ENCODE measurements at regions not wholly inside any gene's neighbourhood (a gene's known extent, or its start where the extent isn't known, plus 50 kb on each side); places are given as distances from the start of the nearest gene placed in this dataset.

DNA sequence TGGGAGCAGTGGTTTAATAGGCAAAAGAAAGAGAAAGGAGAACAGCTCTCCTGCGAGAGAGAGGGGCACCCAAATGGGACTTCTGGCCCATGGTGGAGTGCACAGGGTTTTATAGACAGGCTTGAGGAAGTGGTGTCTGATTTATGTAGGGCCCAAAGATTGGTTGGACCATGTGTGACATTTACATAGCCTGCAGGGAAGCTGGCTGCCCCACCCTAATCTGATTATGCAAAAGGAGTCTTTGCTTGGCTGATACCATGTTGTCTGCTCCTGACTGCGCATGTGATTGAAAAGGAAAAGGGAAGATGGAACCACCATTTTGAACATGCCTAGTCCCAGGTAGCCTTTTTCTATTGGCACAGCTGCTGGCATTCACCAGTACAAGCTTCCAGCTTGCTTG, 100.0 kb upstream of the DIPK2B start:
- H3K27me3 ChIP-seq (ENCODE audit: insufficient read depth, poor library complexity, severe bottlenecking) = no peaks in the 10 kb centered on the region
- no peak overlapping the region for H3K27ac ChIP-seq (replicated peaks)
- no peak overlapping the region for H3K4me3 ChIP-seq (replicated peaks; ENCODE audit: insufficient read depth, low read length)
- TF ChIP-seq SPI1 (IDR thresholded peaks at IDR 0.05; ENCODE audit: borderline replicate concordance, low read depth) (no peak), GABPA (IDR thresholded peaks at IDR 0.05; ENCODE audit: low read depth) (no peak), POLR2AphosphoS5 (IDR thresholded peaks at IDR 0.05; ENCODE audit: low read depth) (no peak)
- TF ChIP-seq, protein P1, sequence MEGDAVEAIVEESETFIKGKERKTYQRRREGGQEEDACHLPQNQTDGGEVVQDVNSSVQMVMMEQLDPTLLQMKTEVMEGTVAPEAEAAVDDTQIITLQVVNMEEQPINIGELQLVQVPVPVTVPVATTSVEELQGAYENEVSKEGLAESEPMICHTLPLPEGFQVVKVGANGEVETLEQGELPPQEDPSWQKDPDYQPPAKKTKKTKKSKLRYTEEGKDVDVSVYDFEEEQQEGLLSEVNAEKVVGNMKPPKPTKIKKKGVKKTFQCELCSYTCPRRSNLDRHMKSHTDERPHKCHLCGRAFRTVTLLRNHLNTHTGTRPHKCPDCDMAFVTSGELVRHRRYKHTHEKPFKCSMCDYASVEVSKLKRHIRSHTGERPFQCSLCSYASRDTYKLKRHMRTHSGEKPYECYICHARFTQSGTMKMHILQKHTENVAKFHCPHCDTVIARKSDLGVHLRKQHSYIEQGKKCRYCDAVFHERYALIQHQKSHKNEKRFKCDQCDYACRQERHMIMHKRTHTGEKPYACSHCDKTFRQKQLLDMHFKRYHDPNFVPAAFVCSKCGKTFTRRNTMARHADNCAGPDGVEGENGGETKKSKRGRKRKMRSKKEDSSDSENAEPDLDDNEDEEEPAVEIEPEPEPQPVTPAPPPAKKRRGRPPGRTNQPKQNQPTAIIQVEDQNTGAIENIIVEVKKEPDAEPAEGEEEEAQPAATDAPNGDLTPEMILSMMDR (IDR thresholded peaks at IDR 0.05; ENCODE audit: insufficient read depth, low read length) = no peak
- no peak for DNase-seq (ENCODE audit: low read depth in 1 of 2, low spot score in 1 of 2)

DNA sequence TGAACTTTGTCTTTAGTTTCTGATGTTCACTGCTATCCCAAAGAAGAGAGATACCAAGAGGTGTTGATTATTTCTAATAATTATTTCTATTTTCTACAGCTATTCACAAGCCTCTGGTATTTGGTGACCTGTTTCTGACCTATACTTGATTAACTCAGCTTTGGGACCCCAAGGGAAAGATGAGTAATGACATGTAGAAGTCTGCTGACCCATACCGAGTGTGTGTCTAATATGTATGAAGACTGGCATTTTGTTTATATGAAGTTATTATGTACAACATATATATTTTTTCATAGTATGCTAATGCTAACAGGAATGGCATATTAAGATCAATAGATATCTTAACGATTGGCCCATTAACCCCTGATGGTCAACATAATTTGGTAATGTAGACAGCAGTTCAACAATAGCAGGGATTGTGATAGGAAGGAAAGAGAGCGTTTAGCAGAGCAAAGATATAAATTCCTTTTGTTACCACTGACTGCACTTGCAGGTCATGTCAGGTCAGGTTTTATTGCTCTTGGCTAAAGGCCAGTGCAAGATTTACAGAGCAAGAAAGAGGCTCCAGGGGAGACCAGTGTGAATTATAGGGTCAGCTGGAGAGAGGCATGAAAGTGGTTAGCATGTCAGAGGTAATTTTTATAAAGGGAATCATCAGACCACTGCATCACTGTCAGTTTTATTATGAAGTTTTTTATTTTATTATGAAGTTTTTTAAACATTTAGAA, 94.7 kb upstream of the DIPK2B start:
- DNase-seq (ENCODE audit: low read depth in 1 of 2, low spot score in 1 of 2) = no peak
- no peak overlapping the region for H3K4me3 ChIP-seq (replicated peaks; ENCODE audit: insufficient read depth, low read length)
- TF ChIP-seq GABPA (IDR thresholded peaks at IDR 0.05; ENCODE audit: low read depth) (no peak), POLR2AphosphoS5 (IDR thresholded peaks at IDR 0.05; ENCODE audit: low read depth) (no peak), SPI1 (IDR thresholded peaks at IDR 0.05; ENCODE audit: borderline replicate concordance, low read depth) (no peak)
- TF ChIP-seq, protein P1 (IDR thresholded peaks at IDR 0.05; ENCODE audit: insufficient read depth, low read length) = no peak
- TF ChIP-seq, protein P2, sequence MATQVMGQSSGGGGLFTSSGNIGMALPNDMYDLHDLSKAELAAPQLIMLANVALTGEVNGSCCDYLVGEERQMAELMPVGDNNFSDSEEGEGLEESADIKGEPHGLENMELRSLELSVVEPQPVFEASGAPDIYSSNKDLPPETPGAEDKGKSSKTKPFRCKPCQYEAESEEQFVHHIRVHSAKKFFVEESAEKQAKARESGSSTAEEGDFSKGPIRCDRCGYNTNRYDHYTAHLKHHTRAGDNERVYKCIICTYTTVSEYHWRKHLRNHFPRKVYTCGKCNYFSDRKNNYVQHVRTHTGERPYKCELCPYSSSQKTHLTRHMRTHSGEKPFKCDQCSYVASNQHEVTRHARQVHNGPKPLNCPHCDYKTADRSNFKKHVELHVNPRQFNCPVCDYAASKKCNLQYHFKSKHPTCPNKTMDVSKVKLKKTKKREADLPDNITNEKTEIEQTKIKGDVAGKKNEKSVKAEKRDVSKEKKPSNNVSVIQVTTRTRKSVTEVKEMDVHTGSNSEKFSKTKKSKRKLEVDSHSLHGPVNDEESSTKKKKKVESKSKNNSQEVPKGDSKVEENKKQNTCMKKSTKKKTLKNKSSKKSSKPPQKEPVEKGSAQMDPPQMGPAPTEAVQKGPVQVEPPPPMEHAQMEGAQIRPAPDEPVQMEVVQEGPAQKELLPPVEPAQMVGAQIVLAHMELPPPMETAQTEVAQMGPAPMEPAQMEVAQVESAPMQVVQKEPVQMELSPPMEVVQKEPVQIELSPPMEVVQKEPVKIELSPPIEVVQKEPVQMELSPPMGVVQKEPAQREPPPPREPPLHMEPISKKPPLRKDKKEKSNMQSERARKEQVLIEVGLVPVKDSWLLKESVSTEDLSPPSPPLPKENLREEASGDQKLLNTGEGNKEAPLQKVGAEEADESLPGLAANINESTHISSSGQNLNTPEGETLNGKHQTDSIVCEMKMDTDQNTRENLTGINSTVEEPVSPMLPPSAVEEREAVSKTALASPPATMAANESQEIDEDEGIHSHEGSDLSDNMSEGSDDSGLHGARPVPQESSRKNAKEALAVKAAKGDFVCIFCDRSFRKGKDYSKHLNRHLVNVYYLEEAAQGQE (IDR thresholded peaks at IDR 0.05; ENCODE audit: insufficient replicate concordance, low read depth) = no peak
- H3K27ac ChIP-seq (replicated peaks) = no peak overlapping the region
- no peaks in the 10 kb centered on the region for H3K27me3 ChIP-seq (ENCODE audit: insufficient read depth, poor library complexity, severe bottlenecking)

DNA sequence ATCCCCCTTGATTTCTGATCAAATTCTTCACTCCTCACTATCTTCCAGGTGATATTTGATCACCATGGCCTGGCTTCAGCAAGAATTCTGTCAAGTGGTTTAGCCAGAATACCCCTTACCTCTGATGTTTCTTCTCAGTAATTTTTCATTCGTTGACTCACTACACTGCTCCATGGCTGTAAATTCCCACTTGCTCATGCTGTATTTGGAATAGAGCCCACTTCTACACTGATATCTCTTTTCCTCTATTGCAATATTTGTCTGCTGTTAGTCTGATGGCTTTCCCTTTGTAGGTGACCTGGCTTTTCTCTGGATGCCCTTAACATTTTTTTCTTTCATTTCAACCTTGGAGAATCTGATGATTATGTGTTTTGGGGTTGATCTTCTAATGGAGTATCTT, 73.9 kb upstream of the DIPK2B start:
- TF ChIP-seq POLR2AphosphoS5 (IDR thresholded peaks at IDR 0.05; ENCODE audit: low read depth) (no peak), SPI1 (IDR thresholded peaks at IDR 0.05; ENCODE audit: borderline replicate concordance, low read depth) (no peak), GABPA (IDR thresholded peaks at IDR 0.05; ENCODE audit: low read depth) (no peak)
- TF ChIP-seq, protein P2 (IDR thresholded peaks at IDR 0.05; ENCODE audit: insufficient replicate concordance, low read depth) = no peak
- TF ChIP-seq, protein P1 (IDR thresholded peaks at IDR 0.05; ENCODE audit: insufficient read depth, low read length) = no peak

More for the DNA sequence above, 73.9 kb upstream of the DIPK2B start:
- DNase-seq (ENCODE audit: low read depth in 1 of 2, low spot score in 1 of 2) = no peak
- Histone ChIP-seq H3K27ac (replicated peaks) (no peak overlapping the region), H3K4me3 (replicated peaks; ENCODE audit: insufficient read depth, low read length) (no peak overlapping the region), H3K27me3 (ENCODE audit: insufficient read depth, poor library complexity, severe bottlenecking) (no peaks in the 10 kb centered on the region)
